Neuronal stem cell (in vitro differentiated cells): ENCODE measurements at regions not wholly inside any gene's neighbourhood (a gene's known extent, or its start where the extent isn't known, plus 50 kb on each side); places are given as distances from the start of the nearest gene placed in this dataset.
A peak's percentile ranks its signal among the peaks of the same experiment; 100 is the strongest.

Experiments used
- DNase-seq: peaks from one replicate; pipeline ENCODE4 v3.0.0-alpha.2; 2013; ENCODE audit warnings: low spot score
- H2AFZ ChIP-seq: one replicate; pipeline ENCODE4 v1.6.1; 2013; ENCODE audit warnings: mild to moderate bottlenecking, low read length, inconsistent platforms
- H2AK5ac ChIP-seq: 2 replicates; pipeline ENCODE4 v1.6.1; 2013; ENCODE audit warnings: low read depth, mild to moderate bottlenecking, inconsistent platforms, low read length, moderate library complexity, mixed read lengths
- H2BK120ac ChIP-seq: 2 replicates; pipeline ENCODE4 v1.6.1; 2013; ENCODE audit warnings: low read depth, mild to moderate bottlenecking, inconsistent platforms, low read length, moderate library complexity, mixed read lengths
- H2BK12ac ChIP-seq: one replicate; pipeline ENCODE4 v1.6.1; 2013; ENCODE audit warnings: low read length, inconsistent platforms
- H2BK15ac ChIP-seq: 2 replicates; pipeline ENCODE4 v1.6.1; 2013; ENCODE audit warnings: mild to moderate bottlenecking, low read length, inconsistent platforms, mixed read lengths
- H2BK5ac ChIP-seq: one replicate; pipeline ENCODE4 v1.6.1; 2013; ENCODE audit warnings: inconsistent platforms, mild to moderate bottlenecking, low read length, moderate library complexity
- H3K14ac ChIP-seq: one replicate; pipeline ENCODE4 v1.6.1; 2013; ENCODE audit warnings: low read length, inconsistent platforms
- H3K18ac ChIP-seq: 2 replicates; pipeline ENCODE4 v1.6.1; 2013; ENCODE audit warnings: low read length, inconsistent platforms
- H3K23ac ChIP-seq: 2 replicates; pipeline ENCODE4 v1.6.1; 2013; ENCODE audit warnings: low read depth, mild to moderate bottlenecking, mixed read lengths, low read length, inconsistent platforms; ENCODE audit not compliant: poor library complexity
- H3K27ac ChIP-seq: replicated peaks from 3 replicates; pipeline ENCODE4 v1.5.1; 2013; ENCODE audit warnings: low read length, inconsistent platforms
- H3K27me3 ChIP-seq, 3 experiments: 2 replicates each; pipeline ENCODE4 v1.6.1; 2013; ENCODE audit warnings: low read length in 3 of 3, mild to moderate bottlenecking in 2 of 3, inconsistent platforms in 1 of 3, low read depth in 1 of 3, mixed read lengths in 1 of 3, moderate library complexity in 1 of 3; ENCODE audit not compliant: control insufficient read depth in 3 of 3, insufficient read depth in 3 of 3
- H3K36me3 ChIP-seq, 2 donors: replicated peaks in 1 of 2; 2 replicates each; pipeline ENCODE4 v1.6.1; 2013; ENCODE audit warnings: low read length in 2 of 2; ENCODE audit not compliant: control insufficient read depth in 2 of 2, insufficient read depth in 2 of 2
- H3K4ac ChIP-seq: 2 replicates; pipeline ENCODE4 v1.6.1; 2013; ENCODE audit warnings: inconsistent platforms, mild to moderate bottlenecking, low read length, moderate library complexity
- H3K4me1 ChIP-seq, 2 donors: 1 replicate in 1 of 2; 2 replicates in 1 of 2; pipeline ENCODE4 v1.6.1; 2013; ENCODE audit warnings: low read length in 2 of 2, low read depth in 1 of 2; ENCODE audit not compliant: control insufficient read depth in 2 of 2, insufficient read depth in 1 of 2
- H3K4me2 ChIP-seq: one replicate; pipeline ENCODE4 v1.6.1; 2013; ENCODE audit warnings: mild to moderate bottlenecking, low read length, inconsistent platforms; ENCODE audit not compliant: insufficient read depth, poor library complexity, severe bottlenecking
- H3K4me3 ChIP-seq, 2 donors: 2 replicates each; pipeline ENCODE4 v1.5.1; 2013; ENCODE audit warnings: low read length in 2 of 2, mild to moderate bottlenecking in 2 of 2, inconsistent platforms in 1 of 2, moderate library complexity in 1 of 2
- H3K79me1 ChIP-seq: one replicate; pipeline ENCODE4 v1.6.1; 2013; ENCODE audit warnings: low read depth, mild to moderate bottlenecking, inconsistent platforms, low read length, moderate library complexity
- H3K9ac ChIP-seq: one replicate; pipeline ENCODE4 v1.6.1; 2013; ENCODE audit warnings: mild to moderate bottlenecking, low read depth, low read length, inconsistent platforms; ENCODE audit not compliant: poor library complexity
- H3K9me3 ChIP-seq, 2 donors: replicated peaks in 1 of 2; 2 replicates each; pipeline versions ENCODE3 to v1.6.1; 2013; ENCODE audit warnings: low read length in 2 of 2, mild to moderate bottlenecking in 2 of 2, inconsistent platforms in 1 of 2, low read depth in 1 of 2, mixed read lengths in 1 of 2, moderate library complexity in 1 of 2; ENCODE audit not compliant: control insufficient read depth in 2 of 2, insufficient read depth in 1 of 2
- H4K8ac ChIP-seq: one replicate; pipeline ENCODE4 v1.6.1; 2013; ENCODE audit warnings: low read depth, mild to moderate bottlenecking, inconsistent platforms, low read length, moderate library complexity
- H4K91ac ChIP-seq: one replicate; pipeline ENCODE4 v1.6.1; 2013; ENCODE audit warnings: low read length, low read depth, mild to moderate bottlenecking, inconsistent platforms; ENCODE audit not compliant: poor library complexity
- WGBS, 2 donors: extraction: QIAGEN DNeasy Blood & Tissue Kit; methylation state at CpG; one replicate each; pipeline ENCODE4 v1.1.7; 2013; ENCODE audit warnings: missing lambda C conversion rate in 2 of 2, mixed read lengths in 1 of 2; ENCODE audit not compliant: insufficient read length in 2 of 2, insufficient replicate concordance in 1 of 2; ENCODE audit errors: extremely low coverage in 2 of 2; 5-methylcytosine and 5-hydroxymethylcytosine counted together

DNA sequence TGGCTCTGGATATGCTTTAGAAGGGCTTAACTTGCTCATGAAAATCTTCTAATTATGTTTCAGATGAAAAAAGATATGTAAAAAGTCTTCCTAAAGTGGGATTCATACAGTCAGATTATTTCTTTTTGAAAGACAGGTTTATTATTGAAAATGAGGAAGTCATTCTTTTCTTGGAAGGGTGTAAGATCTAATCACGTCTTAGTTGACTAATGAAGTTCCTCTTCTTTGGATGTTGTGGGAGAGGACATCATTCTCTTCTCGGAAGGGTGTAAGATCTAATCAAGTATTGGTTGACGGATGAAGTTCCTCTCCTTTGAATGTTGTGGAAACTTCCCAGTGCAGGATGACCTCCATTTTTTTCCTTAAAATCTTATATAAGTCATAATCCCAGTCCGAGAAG, 74.9 kb downstream of the ALG10 start:
- Histone ChIP-seq H3K36me3 (no peaks in the 10 kb centered on the region), H3K4me1 (no peaks in the 10 kb centered on the region), H3K79me1 (no peaks in the 10 kb centered on the region), H3K23ac (no peak overlapping the region), H3K27ac (no peak overlapping the region), H2BK5ac (no peak overlapping the region), H2BK120ac (no peak overlapping the region), H3K14ac (no peak overlapping the region), H3K4me2 (no peak overlapping the region), H2BK15ac (no peak overlapping the region), H3K4ac (no peak overlapping the region), H3K4me3 (no peak overlapping the region), H2AFZ (no peak overlapping the region), H3K27me3 (no peaks in the 10 kb centered on the region), H2BK12ac (no peak overlapping the region), H4K91ac (no peak overlapping the region), H4K8ac (no peak overlapping the region), H3K9ac (no peak overlapping the region), H3K9me3 (peaks cover 0 to 2% of the 10 kb centered on the region in 2 donors), H3K18ac (no peak overlapping the region), H2AK5ac (no peak overlapping the region)
- WGBS, 2 donors = no CpG with 5 or more reads among the region's 4 CpGs
- no peak for DNase-seq

DNA sequence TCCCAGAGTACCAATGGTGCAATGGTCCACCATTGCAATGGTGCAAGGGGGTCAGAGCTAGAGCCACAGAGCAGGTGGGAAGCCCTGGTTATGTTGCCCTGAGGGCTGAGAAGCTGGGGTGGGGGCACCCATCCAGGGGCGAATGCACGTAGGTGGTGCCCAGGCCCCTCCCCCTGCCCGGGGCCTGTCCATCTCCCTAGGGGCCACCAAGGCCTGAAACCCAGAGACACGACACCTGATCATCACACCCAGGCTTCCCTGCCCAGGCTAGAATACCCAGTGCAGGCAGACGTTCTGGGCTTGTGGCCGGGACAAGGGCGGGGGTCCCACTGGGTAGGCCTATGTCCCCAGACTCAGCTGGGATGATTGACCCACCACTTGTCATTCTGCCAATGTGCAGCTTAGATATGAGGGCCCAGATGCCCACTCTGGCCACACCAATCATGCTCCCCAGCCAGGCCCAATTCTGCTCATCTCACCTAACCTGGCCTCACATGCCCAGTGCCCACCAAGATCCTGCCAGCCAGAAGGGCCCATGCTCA, 83.2 kb downstream of the ALG10 start:
- Histone ChIP-seq H4K91ac (no peak overlapping the region), H3K27me3 (no peaks in the 10 kb centered on the region), H3K9me3 (peaks cover 0 to 33% of the 10 kb centered on the region in 2 donors), H3K4me2 (no peak overlapping the region), H3K9ac (peak overlapping the region; percentile 21), H2AFZ (no peak overlapping the region), H2AK5ac (no peak overlapping the region), H3K4ac (no peak overlapping the region), H3K36me3 (no peaks in the 10 kb centered on the region), H2BK12ac (no peak overlapping the region), H3K4me3 (peak overlapping the region in 1 of 2 donors; percentile 59), H3K18ac (no peak overlapping the region), H3K27ac (no peak overlapping the region), H2BK15ac (no peak overlapping the region), H3K23ac (no peak overlapping the region), H2BK5ac (no peak overlapping the region), H3K4me1 (no peaks in the 10 kb centered on the region), H2BK120ac (no peak overlapping the region), H3K79me1 (peaks cover 4% of the 10 kb centered on the region), H4K8ac (no peak overlapping the region), H3K14ac (no peak overlapping the region)
- no peak for DNase-seq
- WGBS, 2 donors = no CpG with 5 or more reads among the region's 7 CpGs

GRCh38 chr12:34106172-34106571, 83.9 kb downstream of the ALG10 start:
- Histone ChIP-seq H3K18ac (no peak overlapping the region), H2BK15ac (no peak overlapping the region), H2AK5ac (no peak overlapping the region), H3K9me3 (peaks cover 0 to 33% of the 10 kb centered on the region in 2 donors), H2BK5ac (no peak overlapping the region), H3K4me3 (no peak overlapping the region), H3K9ac (no peak overlapping the region), H2BK120ac (no peak overlapping the region), H3K14ac (no peak overlapping the region), H4K8ac (no peak overlapping the region), H3K79me1 (peaks cover 4% of the 10 kb centered on the region), H3K27ac (no peak overlapping the region), H3K4me2 (no peak overlapping the region), H3K4me1 (no peaks in the 10 kb centered on the region), H3K23ac (no peak overlapping the region), H3K4ac (no peak overlapping the region), H2AFZ (no peak overlapping the region), H2BK12ac (no peak overlapping the region), H3K36me3 (no peaks in the 10 kb centered on the region), H4K91ac (no peak overlapping the region), H3K27me3 (no peaks in the 10 kb centered on the region)
- DNase-seq = no peak
- no CpG with 5 or more reads among the region's 2 CpGs for WGBS, 2 donors

- H3K4me3 ChIP-seq = peak overlapping the region in 1 of 2 donors; percentile 46
- H2BK5ac ChIP-seq = no peak overlapping the region
Observed at GRCh38 chr12:34107016-34107415, 84.7 kb downstream of the ALG10 start.

More at GRCh38 chr12:34107016-34107415, 84.7 kb downstream of the ALG10 start:
- Histone ChIP-seq H3K36me3 (no peaks in the 10 kb centered on the region), H3K23ac (no peak overlapping the region), H3K4me2 (no peak overlapping the region), H3K14ac (no peak overlapping the region), H4K91ac (no peak overlapping the region), H4K8ac (no peak overlapping the region), H3K18ac (no peak overlapping the region), H3K4me1 (no peaks in the 10 kb centered on the region), H3K27me3 (no peaks in the 10 kb centered on the region), H3K9ac (no peak overlapping the region), H3K4ac (no peak overlapping the region), H2BK15ac (no peak overlapping the region), H3K79me1 (peaks cover 4% of the 10 kb centered on the region), H2BK12ac (no peak overlapping the region), H3K27ac (no peak overlapping the region), H2BK120ac (no peak overlapping the region), H3K9me3 (peaks cover 0 to 33% of the 10 kb centered on the region in 2 donors), H2AFZ (no peak overlapping the region), H2AK5ac (no peak overlapping the region)
- DNase-seq = no peak
- WGBS, 2 donors = no CpG with 5 or more reads among the region's 11 CpGs
